Left lung (tissue), 4 donors: ENCODE measurements at regions not wholly inside any gene's neighbourhood (a gene's known extent, or its start where the extent isn't known, plus 50 kb on each side); places are given as distances from the start of the nearest gene placed in this dataset.

ENCODE experiments used
- ATAC-seq: fragments of 200-7000 bp; cut with Tn5 transposase; one replicate; pipeline ENCODE4 v1.9.1; 2020; ENCODE audit warnings: moderate library complexity
- DNase-seq, 4 donors: peaks; one replicate each; pipeline ENCODE4 v3.0.0-alpha.2; 2013 to 2020
- H3K27ac ChIP-seq, 2 donors: fragments of 200-600 bp; sonication (generic) in 1 of 2; one replicate each; pipeline versions ENCODE4 v1.5.0 to v1.8.0; 2020 to 2021
- H3K27me3 ChIP-seq, 2 donors: fragments of 200-600 bp; sonication (generic) in 1 of 2; one replicate each; pipeline versions ENCODE4 v1.5.0 to v1.8.0; 2020 to 2021
- H3K36me3 ChIP-seq, 2 donors: fragments of 200-600 bp; sonication (generic) in 1 of 2; one replicate each; pipeline versions ENCODE4 v1.5.0 to v1.8.0; 2020 to 2021
- H3K4me1 ChIP-seq, 2 donors: fragments of 200-600 bp; one replicate each; pipeline ENCODE4 v1.8.0; 2021
- H3K4me3 ChIP-seq, 2 donors: fragments of 200-600 bp; sonication (generic) in 1 of 2; one replicate each; pipeline versions ENCODE4 v1.5.0 to v1.8.0; 2020 to 2021; ENCODE audit warnings: mild to moderate bottlenecking in 1 of 2
- H3K9me3 ChIP-seq, 2 donors: fragments of 200-600 bp; sonication (generic) in 1 of 2; one replicate each; pipeline versions ENCODE4 v1.5.0 to v1.8.0; 2020 to 2021
- intact Hi-C, 2 donors: fragments of 100-400 bp; cut with DNase I; formaldehyde crosslinking; loops; one replicate each; pipeline versions ENCODE4 v1.11.2 to v1.14.2; 2022
- TF ChIP-seq, protein P1 (sequence below), 2 donors: fragments of 200-600 bp; sonication (generic) in 1 of 2; IDR thresholded peaks; one replicate each; pipeline versions ENCODE4 v1.5.0 to v1.8.0; 2021; ENCODE audit warnings: antibody characterized with exemption in 2 of 2
- donor health status: DM: no; HTN: yes; CAD: no.
- donor health status: DM: no; HTN: no; CAD: no.

GRCh38 chr14:83860631-83861155 is 1669.3 kb upstream of the FLRT2 start:
- no peak overlapping the region for H3K27ac ChIP-seq
- H3K4me3 ChIP-seq = no peak overlapping the region
- H3K9me3 ChIP-seq = no peaks in the 10 kb centered on the region
- intact Hi-C loops = no loop called here
- H3K36me3 ChIP-seq = no peaks in the 10 kb centered on the region
- TF ChIP-seq, protein P1, sequence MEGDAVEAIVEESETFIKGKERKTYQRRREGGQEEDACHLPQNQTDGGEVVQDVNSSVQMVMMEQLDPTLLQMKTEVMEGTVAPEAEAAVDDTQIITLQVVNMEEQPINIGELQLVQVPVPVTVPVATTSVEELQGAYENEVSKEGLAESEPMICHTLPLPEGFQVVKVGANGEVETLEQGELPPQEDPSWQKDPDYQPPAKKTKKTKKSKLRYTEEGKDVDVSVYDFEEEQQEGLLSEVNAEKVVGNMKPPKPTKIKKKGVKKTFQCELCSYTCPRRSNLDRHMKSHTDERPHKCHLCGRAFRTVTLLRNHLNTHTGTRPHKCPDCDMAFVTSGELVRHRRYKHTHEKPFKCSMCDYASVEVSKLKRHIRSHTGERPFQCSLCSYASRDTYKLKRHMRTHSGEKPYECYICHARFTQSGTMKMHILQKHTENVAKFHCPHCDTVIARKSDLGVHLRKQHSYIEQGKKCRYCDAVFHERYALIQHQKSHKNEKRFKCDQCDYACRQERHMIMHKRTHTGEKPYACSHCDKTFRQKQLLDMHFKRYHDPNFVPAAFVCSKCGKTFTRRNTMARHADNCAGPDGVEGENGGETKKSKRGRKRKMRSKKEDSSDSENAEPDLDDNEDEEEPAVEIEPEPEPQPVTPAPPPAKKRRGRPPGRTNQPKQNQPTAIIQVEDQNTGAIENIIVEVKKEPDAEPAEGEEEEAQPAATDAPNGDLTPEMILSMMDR (IDR thresholded peaks at IDR 0.05) = no peak
- no peaks in the 10 kb centered on the region for H3K4me1 ChIP-seq
- ATAC-seq (no peak), DNase-seq (no peak)
- no peaks in the 10 kb centered on the region for H3K27me3 ChIP-seq

DNA sequence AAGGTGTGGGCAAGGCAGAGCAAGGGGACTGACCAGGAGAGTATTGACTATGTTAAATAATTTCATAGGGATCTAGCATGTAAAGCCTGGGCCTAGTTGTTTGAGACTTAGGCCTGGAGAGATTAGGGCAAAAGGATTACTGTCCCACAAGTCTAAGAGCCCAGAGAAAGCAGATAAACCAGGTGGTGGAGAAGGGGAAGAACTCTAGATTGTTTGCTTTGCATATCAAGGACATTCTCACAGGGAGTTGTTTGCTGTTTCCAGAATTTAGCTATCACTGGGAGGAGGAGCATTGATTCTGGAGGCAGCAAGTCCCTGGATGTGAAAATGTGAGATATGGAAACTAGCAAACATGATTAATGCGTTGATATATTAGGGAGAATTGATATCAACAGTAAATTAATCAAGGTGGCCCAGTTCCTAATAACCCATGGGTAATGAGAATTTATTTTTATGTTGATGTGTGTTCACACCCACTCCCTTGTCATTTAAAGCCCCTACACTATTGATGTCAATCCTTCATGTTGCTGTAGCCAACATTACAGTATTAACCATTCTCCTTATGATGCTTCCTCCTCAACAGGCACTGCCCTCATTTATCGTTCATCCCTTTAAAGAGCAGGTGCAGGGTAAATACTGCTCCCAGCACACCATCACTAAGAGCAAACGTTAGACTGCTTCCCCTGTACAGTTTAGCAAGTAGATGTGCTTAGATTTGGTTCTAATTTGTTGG is 1666.7 kb upstream of the FLRT2 start:
- intact Hi-C loops = no loop called here
- no peak for ATAC-seq

GRCh38 chr14:83864106-83864505 is 1665.8 kb upstream of the FLRT2 start:
- DNase-seq = no peak
- no peaks in the 10 kb centered on the region for H3K27me3 ChIP-seq
- H3K36me3 ChIP-seq = no peaks in the 10 kb centered on the region
- no peaks in the 10 kb centered on the region for H3K4me1 ChIP-seq
- H3K9me3 ChIP-seq = no peaks in the 10 kb centered on the region
- no peak for ATAC-seq
- no peak overlapping the region for H3K4me3 ChIP-seq
- H3K27ac ChIP-seq = no peak overlapping the region
- intact Hi-C loops = no loop called here
- TF ChIP-seq, protein P1 (IDR thresholded peaks at IDR 0.05) = no peak

More for the DNA sequence above, 1666.7 kb upstream of the FLRT2 start:
- Histone ChIP-seq H3K27ac (no peak overlapping the region), H3K9me3 (no peaks in the 10 kb centered on the region), H3K4me3 (no peak overlapping the region), H3K27me3 (no peaks in the 10 kb centered on the region), H3K4me1 (no peaks in the 10 kb centered on the region), H3K36me3 (no peaks in the 10 kb centered on the region)
- DNase-seq = no peak
- TF ChIP-seq, protein P1 (IDR thresholded peaks at IDR 0.05) = no peak

DNA sequence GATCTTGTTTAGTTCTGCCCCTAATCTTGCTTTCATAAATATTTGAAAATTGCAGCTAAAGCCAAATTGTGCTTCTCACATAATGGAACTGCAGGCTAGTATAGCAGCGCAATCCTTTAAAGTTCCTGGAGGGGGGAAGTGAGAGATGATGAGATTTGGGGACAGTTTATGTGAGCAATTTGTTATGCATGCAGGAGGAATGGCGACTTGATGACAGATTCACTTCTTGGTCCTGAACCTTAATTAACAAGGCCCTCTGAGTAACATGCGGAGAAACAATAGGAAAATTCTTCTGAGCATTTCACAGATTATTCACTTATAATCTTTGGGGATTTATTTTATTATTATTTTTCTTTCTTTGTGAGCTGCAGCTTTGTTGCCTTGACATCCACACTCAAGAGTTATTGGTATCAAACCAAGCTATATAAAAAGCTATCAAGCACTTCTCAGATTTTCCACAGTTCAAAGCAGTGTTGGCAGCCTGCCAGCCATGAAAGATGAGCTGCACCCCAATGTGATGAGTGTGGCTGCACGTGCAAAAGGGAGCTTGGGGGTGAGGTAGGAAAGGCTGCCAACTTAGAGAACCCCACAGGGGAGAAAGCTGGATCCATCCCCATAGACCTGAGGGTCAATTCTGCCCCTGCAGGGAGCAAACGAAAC is 1662.2 kb upstream of the FLRT2 start:
- H3K36me3 ChIP-seq = no peaks in the 10 kb centered on the region
- no peak overlapping the region for H3K4me3 ChIP-seq
- ATAC-seq (no peak), DNase-seq (no peak)
- H3K4me1 ChIP-seq = no peaks in the 10 kb centered on the region
- no peaks in the 10 kb centered on the region for H3K9me3 ChIP-seq
- H3K27ac ChIP-seq = no peak overlapping the region
- intact Hi-C loops = no loop called here
- no peaks in the 10 kb centered on the region for H3K27me3 ChIP-seq
- TF ChIP-seq, protein P1 (IDR thresholded peaks at IDR 0.05) = no peak

- ATAC-seq (no peak), DNase-seq (no peak)
- Histone ChIP-seq H3K4me3 (no peak overlapping the region), H3K36me3 (no peaks in the 10 kb centered on the region), H3K27me3 (no peaks in the 10 kb centered on the region), H3K9me3 (no peaks in the 10 kb centered on the region), H3K4me1 (no peaks in the 10 kb centered on the region), H3K27ac (no peak overlapping the region)
- intact Hi-C loops = no loop called here
- TF ChIP-seq, protein P1 (IDR thresholded peaks at IDR 0.05) = no peak
Measured at GRCh38 chr14:83870546-83871270, 1659.2 kb upstream of the FLRT2 start.
